ENCODE measurements at regions not wholly inside any gene's neighbourhood (a gene's known extent, or its start where the extent isn't known, plus 50 kb on each side); places are given as distances from the start of the nearest gene placed in this dataset.
"Not testable (repeated sequence)": the region's sequence is repeated elsewhere in the genome, so short reads cannot be mapped to it uniquely, and the experiment has no call there.

- no peak for DNase-seq (ENCODE audit: low read depth in 2 of 3, low spot score in 2 of 3)
These were observed 796.6 kb downstream of the DSC3 start for GRCh38 chr18:30245766-30246455.

GRCh38 chr18:30234755-30235154 lies 807.8 kb downstream of the DSC3 start:
- DNase-seq (ENCODE audit: low read depth in 2 of 3, low spot score in 2 of 3) = no peak

GRCh38 chr18:30211112-30211511 lies 831.4 kb downstream of the DSC3 start:
- no peak for DNase-seq (ENCODE audit: low read depth in 2 of 3, low spot score in 2 of 3)

- DNase-seq (ENCODE audit: low read depth in 2 of 3, low spot score in 2 of 3) = no peak
These were observed 834.0 kb downstream of the DSC3 start for GRCh38 chr18:30208546-30208945.

- no peak for DNase-seq (ENCODE audit: low read depth in 2 of 3, low spot score in 2 of 3)
These were observed 850.3 kb downstream of the DSC3 start for GRCh38 chr18:30192216-30192615.

- no peak for DNase-seq (ENCODE audit: low read depth in 2 of 3, low spot score in 2 of 3)
These were observed 856.3 kb downstream of the DSC3 start for GRCh38 chr18:30186245-30186644.

GRCh38 chr18:30177056-30177455 lies 865.5 kb downstream of the DSC3 start:
- no peak for DNase-seq (ENCODE audit: low read depth in 2 of 3, low spot score in 2 of 3)

- no peak for DNase-seq (ENCODE audit: low read depth in 2 of 3, low spot score in 2 of 3)
These were observed 866.8 kb downstream of the DSC3 start for GRCh38 chr18:30175621-30176225.

- DNase-seq (ENCODE audit: low read depth in 2 of 3, low spot score in 2 of 3) = no peak
These were observed 867.4 kb downstream of the DSC3 start for GRCh38 chr18:30175061-30175574.

- DNase-seq (ENCODE audit: low read depth in 2 of 3, low spot score in 2 of 3) = no peak
These were observed 879.0 kb downstream of the DSC3 start for GRCh38 chr18:30163573-30163972.

GRCh38 chr18:30160124-30160523 lies 882.4 kb downstream of the DSC3 start:
- no peak for DNase-seq (ENCODE audit: low read depth in 2 of 3, low spot score in 2 of 3)

- DNase-seq (ENCODE audit: low read depth in 2 of 3, low spot score in 2 of 3) = no peak
These were observed 891.8 kb downstream of the DSC3 start for GRCh38 chr18:30150586-30151250.

- no peak for DNase-seq (ENCODE audit: low read depth in 2 of 3, low spot score in 2 of 3)
These were observed 893.0 kb downstream of the DSC3 start for GRCh38 chr18:30149585-30149984.

- DNase-seq (ENCODE audit: low read depth in 2 of 3, low spot score in 2 of 3) = no peak
These were observed 899.7 kb downstream of the DSC3 start for GRCh38 chr18:30142870-30143269.

GRCh38 chr18:30142248-30142647 lies 900.3 kb downstream of the DSC3 start:
- no peak for DNase-seq (ENCODE audit: low read depth in 2 of 3, low spot score in 2 of 3)

GRCh38 chr18:30141506-30141905 lies 901.0 kb downstream of the DSC3 start:
- DNase-seq (ENCODE audit: low read depth in 2 of 3, low spot score in 2 of 3) = not testable (repeated sequence)

GRCh38 chr18:30139631-30140287 lies 902.8 kb downstream of the DSC3 start:
- no peak for DNase-seq (ENCODE audit: low read depth in 2 of 3, low spot score in 2 of 3)

GRCh38 chr18:30135938-30136337 lies 906.6 kb downstream of the DSC3 start:
- DNase-seq (ENCODE audit: low read depth in 2 of 3, low spot score in 2 of 3) = no peak

- no peak for DNase-seq (ENCODE audit: low read depth in 2 of 3, low spot score in 2 of 3)
These were observed 908.5 kb downstream of the DSC3 start for GRCh38 chr18:30134020-30134419.

- DNase-seq (ENCODE audit: low read depth in 2 of 3, low spot score in 2 of 3) = no peak
These were observed 909.6 kb downstream of the DSC3 start for GRCh38 chr18:30132959-30133358.

- no peak for DNase-seq (ENCODE audit: low read depth in 2 of 3, low spot score in 2 of 3)
These were observed 921.1 kb downstream of the DSC3 start for GRCh38 chr18:30121397-30121796.

Data from hematopoietic multipotent progenitor cell (in vitro differentiated cells).